ENCODE measurements at regions not wholly inside any gene's neighbourhood (a gene's known extent, or its start where the extent isn't known, plus 50 kb on each side); places are given as distances from the start of the nearest gene placed in this dataset.

DNA sequence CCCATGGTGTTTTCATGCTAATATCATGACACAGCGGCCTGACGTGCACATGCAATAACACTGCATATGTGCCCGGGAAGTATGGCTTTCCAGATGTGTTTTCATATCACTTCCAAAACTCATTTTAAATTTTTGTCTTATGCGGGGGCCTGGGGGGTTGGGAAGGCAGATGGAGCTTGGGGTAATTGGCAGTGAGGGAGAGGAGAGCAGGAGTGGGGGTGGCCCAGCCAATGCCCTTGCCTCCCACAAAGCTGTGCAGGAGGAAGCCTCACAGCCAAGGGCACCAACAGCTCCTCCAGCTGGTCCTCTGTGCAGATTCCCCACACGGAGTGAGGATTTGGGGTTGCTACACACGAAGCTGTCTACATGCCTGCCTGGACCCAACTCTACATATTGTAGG, 805.2 kb downstream of the GALR1 start:
- TF ChIP-seq, protein P1, sequence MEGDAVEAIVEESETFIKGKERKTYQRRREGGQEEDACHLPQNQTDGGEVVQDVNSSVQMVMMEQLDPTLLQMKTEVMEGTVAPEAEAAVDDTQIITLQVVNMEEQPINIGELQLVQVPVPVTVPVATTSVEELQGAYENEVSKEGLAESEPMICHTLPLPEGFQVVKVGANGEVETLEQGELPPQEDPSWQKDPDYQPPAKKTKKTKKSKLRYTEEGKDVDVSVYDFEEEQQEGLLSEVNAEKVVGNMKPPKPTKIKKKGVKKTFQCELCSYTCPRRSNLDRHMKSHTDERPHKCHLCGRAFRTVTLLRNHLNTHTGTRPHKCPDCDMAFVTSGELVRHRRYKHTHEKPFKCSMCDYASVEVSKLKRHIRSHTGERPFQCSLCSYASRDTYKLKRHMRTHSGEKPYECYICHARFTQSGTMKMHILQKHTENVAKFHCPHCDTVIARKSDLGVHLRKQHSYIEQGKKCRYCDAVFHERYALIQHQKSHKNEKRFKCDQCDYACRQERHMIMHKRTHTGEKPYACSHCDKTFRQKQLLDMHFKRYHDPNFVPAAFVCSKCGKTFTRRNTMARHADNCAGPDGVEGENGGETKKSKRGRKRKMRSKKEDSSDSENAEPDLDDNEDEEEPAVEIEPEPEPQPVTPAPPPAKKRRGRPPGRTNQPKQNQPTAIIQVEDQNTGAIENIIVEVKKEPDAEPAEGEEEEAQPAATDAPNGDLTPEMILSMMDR (conservative IDR thresholded peaks at IDR 0.05 in 1 of 2, IDR thresholded peaks at IDR 0.05 in 1 of 2; ENCODE audit: low read depth in 1 of 2, low read length in 2 of 2) = no peak
- TF ChIP-seq EZH2 (IDR thresholded peaks at IDR 0.05; ENCODE audit: low read length, missing control alignments) = no peak

Data from fibroblast of lung (primary cell).